Karpas-422 (cell line): ENCODE measurements at regions not wholly inside any gene's neighbourhood (a gene's known extent, or its start where the extent isn't known, plus 50 kb on each side); places are given as distances from the start of the nearest gene placed in this dataset.

Experiments
- DNase-seq: peaks from one replicate; pipeline ENCODE4 v3.0.0-alpha.2; 2015
- H2AFZ ChIP-seq: fragments of 200-600 bp; sonication (generic); 2 replicates; pipeline ENCODE4 v1.6.1; 2014; ENCODE audit warnings: antibody characterized with exemption, low read length, mixed read lengths
- H3K27ac ChIP-seq: fragments of 200-600 bp; sonication (generic); 2 replicates; pipeline ENCODE4 v1.5.1; 2014; ENCODE audit warnings: mild to moderate bottlenecking, low read length, moderate library complexity
- H3K27me3 ChIP-seq: fragments of 200-600 bp; sonication (generic); 2 replicates; pipeline ENCODE4 v1.6.1; 2014; ENCODE audit warnings: low read length, mixed read lengths
- H3K36me3 ChIP-seq: fragments of 200-600 bp; sonication (generic); 2 replicates; pipeline ENCODE4 v1.6.1; 2014; ENCODE audit warnings: low read length, mixed read lengths; ENCODE audit not compliant: insufficient read depth
- H3K4me1 ChIP-seq: fragments of 200-600 bp; sonication (generic); 2 replicates; pipeline ENCODE4 v1.6.1; 2014; ENCODE audit warnings: mild to moderate bottlenecking, low read length, mixed read lengths
- H3K4me2 ChIP-seq: fragments of 200-600 bp; sonication (generic); 2 replicates; pipeline ENCODE4 v1.6.1; 2014; ENCODE audit warnings: low read length, low read depth, mild to moderate bottlenecking; ENCODE audit not compliant: poor library complexity, severe bottlenecking
- H3K4me3 ChIP-seq: fragments of 200-600 bp; sonication (generic); 2 replicates; pipeline ENCODE4 v1.5.1; 2014; ENCODE audit warnings: mild to moderate bottlenecking, antibody characterized with exemption, low read length, mixed read lengths
- H3K79me2 ChIP-seq: fragments of 200-600 bp; sonication (generic); 2 replicates; pipeline ENCODE4 v1.6.1; 2014; ENCODE audit warnings: mild to moderate bottlenecking, low read length, mixed read lengths
- H3K9ac ChIP-seq: fragments of 200-600 bp; sonication (generic); 2 replicates; pipeline ENCODE4 v1.6.0; 2014; ENCODE audit warnings: low read length
- H3K9me2 ChIP-seq: fragments of 200-600 bp; sonication (generic), shearing (Covaris generic); replicated peaks from 2 replicates; pipeline ENCODE4 v1.6.0; 2014; ENCODE audit warnings: mild to moderate bottlenecking, low read length, moderate library complexity; ENCODE audit not compliant: insufficient read depth
- H3K9me3 ChIP-seq: fragments of 300-700, 200-600 bp; sonication (generic); 2 replicates; pipeline ENCODE4 v1.6.1; 2014; ENCODE audit warnings: low read length, mixed read lengths
- H4K20me1 ChIP-seq: fragments of 200-600 bp; sonication (generic); 2 replicates; pipeline ENCODE4 v1.6.1; 2014; ENCODE audit warnings: mild to moderate bottlenecking, antibody characterized with exemption, low read length, low read depth; ENCODE audit not compliant: insufficient read depth

GRCh38 chr7:69250958-69251357 is 347.3 kb upstream of the AUTS2 start:
- H2AFZ ChIP-seq, result no peak overlapping the region
- no peaks in the 10 kb centered on the region for H3K27me3 ChIP-seq
- H3K9me2 ChIP-seq, result no peaks in the 10 kb centered on the region
- H3K36me3 ChIP-seq, result no peaks in the 10 kb centered on the region
- H4K20me1 ChIP-seq, result no peaks in the 10 kb centered on the region
- no peaks in the 10 kb centered on the region for H3K79me2 ChIP-seq
- H3K4me3 ChIP-seq, result no peak overlapping the region
- no peaks in the 10 kb centered on the region for H3K9me3 ChIP-seq
- no peak overlapping the region for H3K4me2 ChIP-seq
- no peak for DNase-seq
- H3K27ac ChIP-seq, result no peak overlapping the region
- peaks cover 16% of the 10 kb centered on the region for H3K4me1 ChIP-seq
- no peak overlapping the region for H3K9ac ChIP-seq

- Histone ChIP-seq H3K36me3 (no peaks in the 10 kb centered on the region), H3K4me1 (peaks cover 20% of the 10 kb centered on the region), H3K4me2 (no peak overlapping the region), H3K9ac (no peak overlapping the region), H2AFZ (peak overlapping the region; percentile 51), H3K27me3 (no peaks in the 10 kb centered on the region), H3K9me2 (no peaks in the 10 kb centered on the region), H3K9me3 (no peaks in the 10 kb centered on the region), H3K4me3 (no peak overlapping the region), H3K27ac (no peak overlapping the region), H3K79me2 (no peaks in the 10 kb centered on the region), H4K20me1 (no peaks in the 10 kb centered on the region)
- no peak for DNase-seq
Observed at GRCh38 chr7:69254643-69255042, 343.6 kb upstream of the AUTS2 start.

GRCh38 chr7:69256634-69257081 is 341.6 kb upstream of the AUTS2 start:
- Histone ChIP-seq H3K4me3 (no peak overlapping the region), H3K9me2 (no peaks in the 10 kb centered on the region), H3K27me3 (no peaks in the 10 kb centered on the region), H4K20me1 (no peaks in the 10 kb centered on the region), H3K4me2 (no peak overlapping the region), H3K79me2 (no peaks in the 10 kb centered on the region), H3K27ac (no peak overlapping the region), H2AFZ (no peak overlapping the region), H3K9me3 (no peaks in the 10 kb centered on the region), H3K36me3 (no peaks in the 10 kb centered on the region), H3K9ac (no peak overlapping the region), H3K4me1 (peaks cover 33% of the 10 kb centered on the region)
- DNase-seq, result no peak

GRCh38 chr7:69257592-69257991 is 340.7 kb upstream of the AUTS2 start:
- Histone ChIP-seq H3K9me3 (no peaks in the 10 kb centered on the region), H3K79me2 (no peaks in the 10 kb centered on the region), H3K36me3 (no peaks in the 10 kb centered on the region), H3K27me3 (no peaks in the 10 kb centered on the region), H3K9me2 (no peaks in the 10 kb centered on the region), H3K9ac (no peak overlapping the region), H3K4me2 (no peak overlapping the region), H3K27ac (no peak overlapping the region), H2AFZ (no peak overlapping the region), H3K4me3 (no peak overlapping the region), H4K20me1 (no peaks in the 10 kb centered on the region), H3K4me1 (peaks cover 39% of the 10 kb centered on the region)
- no peak for DNase-seq

- peaks cover 30% of the 10 kb centered on the region for H3K4me1 ChIP-seq
Observed at GRCh38 chr7:69259445-69259844, 338.8 kb upstream of the AUTS2 start.

GRCh38 chr7:69260023-69260422 is 338.3 kb upstream of the AUTS2 start:
- no peak overlapping the region for H2AFZ ChIP-seq
- H3K36me3 ChIP-seq, result no peaks in the 10 kb centered on the region
- peaks cover 3% of the 10 kb centered on the region; the same call in 1 of the 2 replicates for H3K27me3 ChIP-seq
- no peaks in the 10 kb centered on the region for H4K20me1 ChIP-seq
- DNase-seq, result no peak
- no peak overlapping the region for H3K4me2 ChIP-seq
- H3K9me3 ChIP-seq, result no peaks in the 10 kb centered on the region
- no peaks in the 10 kb centered on the region for H3K79me2 ChIP-seq
- peaks cover 24% of the 10 kb centered on the region for H3K4me1 ChIP-seq
- no peak overlapping the region for H3K9ac ChIP-seq
- no peaks in the 10 kb centered on the region for H3K9me2 ChIP-seq
- no peak overlapping the region for H3K27ac ChIP-seq
- no peak overlapping the region for H3K4me3 ChIP-seq

More at GRCh38 chr7:69259445-69259844, 338.8 kb upstream of the AUTS2 start:
- Histone ChIP-seq H3K27me3 (peaks cover 3% of the 10 kb centered on the region; the same call in 1 of the 2 replicates), H3K4me2 (no peak overlapping the region), H3K36me3 (no peaks in the 10 kb centered on the region), H3K4me3 (no peak overlapping the region), H3K9ac (no peak overlapping the region), H2AFZ (no peak overlapping the region), H4K20me1 (no peaks in the 10 kb centered on the region), H3K27ac (no peak overlapping the region), H3K79me2 (no peaks in the 10 kb centered on the region), H3K9me2 (no peaks in the 10 kb centered on the region), H3K9me3 (no peaks in the 10 kb centered on the region)
- no peak for DNase-seq

GRCh38 chr7:69263550-69263949 is 334.7 kb upstream of the AUTS2 start:
- Histone ChIP-seq H3K27me3 (peaks cover 3% of the 10 kb centered on the region; the same call in 1 of the 2 replicates), H3K4me3 (no peak overlapping the region), H3K4me1 (peaks cover 23% of the 10 kb centered on the region), H2AFZ (no peak overlapping the region), H3K9ac (no peak overlapping the region), H3K27ac (no peak overlapping the region), H3K9me2 (no peaks in the 10 kb centered on the region), H3K4me2 (no peak overlapping the region), H4K20me1 (no peaks in the 10 kb centered on the region), H3K36me3 (no peaks in the 10 kb centered on the region), H3K9me3 (no peaks in the 10 kb centered on the region), H3K79me2 (no peaks in the 10 kb centered on the region)
- DNase-seq, result no peak

- peaks cover 20% of the 10 kb centered on the region for H3K4me1 ChIP-seq
- no peak overlapping the region for H3K27ac ChIP-seq
- H4K20me1 ChIP-seq, result no peaks in the 10 kb centered on the region
- H3K4me3 ChIP-seq, result no peak overlapping the region
- H3K36me3 ChIP-seq, result no peaks in the 10 kb centered on the region
- no peak for DNase-seq
- no peaks in the 10 kb centered on the region for H3K27me3 ChIP-seq
- no peak overlapping the region for H3K4me2 ChIP-seq
- no peak overlapping the region for H2AFZ ChIP-seq
- H3K9me3 ChIP-seq, result no peaks in the 10 kb centered on the region
- H3K9ac ChIP-seq, result no peak overlapping the region
- no peaks in the 10 kb centered on the region for H3K79me2 ChIP-seq
- no peaks in the 10 kb centered on the region for H3K9me2 ChIP-seq
Observed at GRCh38 chr7:69269806-69270205, 328.5 kb upstream of the AUTS2 start.

GRCh38 chr7:69272101-69272500 is 326.2 kb upstream of the AUTS2 start:
- no peak for DNase-seq
- Histone ChIP-seq H4K20me1 (no peaks in the 10 kb centered on the region), H3K79me2 (no peaks in the 10 kb centered on the region), H3K27ac (no peak overlapping the region), H3K4me1 (peaks cover 20% of the 10 kb centered on the region), H3K9me2 (no peaks in the 10 kb centered on the region), H3K27me3 (no peaks in the 10 kb centered on the region), H3K36me3 (no peaks in the 10 kb centered on the region), H3K9ac (no peak overlapping the region), H2AFZ (no peak overlapping the region), H3K4me3 (no peak overlapping the region), H3K9me3 (no peaks in the 10 kb centered on the region), H3K4me2 (no peak overlapping the region)
